NCI-H2107 (cell line): ENCODE measurements at regions not wholly inside any gene's neighbourhood (a gene's known extent, or its start where the extent isn't known, plus 50 kb on each side); places are given as distances from the start of the nearest gene placed in this dataset.

Source experiments
- DNase-seq: peaks from one replicate; lab custom pipeline; 2025; lab: John Stamatoyannopoulos, UW

DNA sequence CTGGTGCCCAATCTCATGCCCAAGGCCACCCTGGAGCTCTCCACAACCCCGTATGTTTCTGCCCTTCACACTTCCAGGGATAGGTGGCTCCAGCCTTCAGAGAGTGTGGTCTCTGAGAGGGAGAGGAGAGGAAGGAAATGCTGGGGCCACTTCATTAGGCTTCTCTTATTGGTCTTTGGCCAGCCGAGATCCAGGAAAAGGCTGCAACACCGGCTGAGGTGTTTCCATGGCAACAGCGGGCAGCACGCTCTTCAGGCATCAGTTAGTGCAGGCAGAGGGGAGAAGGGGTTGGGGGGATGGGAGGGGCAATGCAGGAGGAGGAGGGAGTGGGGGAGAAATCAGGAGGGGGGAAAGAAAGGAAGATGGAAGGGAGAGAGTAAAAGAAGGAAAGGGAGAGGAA, 275.1 kb upstream of the GJB5 start:
- DNase-seq, result no peak

DNA sequence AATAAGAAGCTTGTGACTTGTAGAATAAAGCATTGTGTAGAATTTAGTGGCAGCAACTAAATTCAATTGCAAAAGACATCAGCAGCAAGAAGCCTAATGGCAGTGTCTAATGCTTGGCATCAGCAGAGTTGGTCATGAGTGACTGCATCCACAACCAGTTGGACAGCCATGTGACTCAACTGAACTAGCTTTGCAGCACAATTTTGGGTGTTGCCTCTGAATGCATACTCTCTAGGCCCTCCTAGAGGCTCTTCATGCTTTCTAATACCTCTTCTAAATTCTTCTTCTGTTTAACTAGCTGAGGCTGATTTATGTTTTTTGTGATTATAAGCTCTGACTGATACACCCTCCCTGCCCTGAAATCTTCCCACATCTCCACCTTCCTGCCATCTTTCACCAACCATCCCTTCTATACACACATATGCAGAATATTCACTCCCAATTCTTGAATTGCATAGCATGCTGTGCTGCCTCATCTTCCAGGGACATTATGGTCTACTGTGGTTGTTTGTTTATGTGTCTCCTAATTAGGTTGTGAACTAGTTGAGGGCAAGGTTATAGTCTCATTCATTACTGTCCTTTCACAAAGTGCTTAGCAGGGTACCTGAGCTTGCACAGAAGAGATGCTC, 266.7 kb upstream of the GJB5 start:
- DNase-seq, result no peak

DNA sequence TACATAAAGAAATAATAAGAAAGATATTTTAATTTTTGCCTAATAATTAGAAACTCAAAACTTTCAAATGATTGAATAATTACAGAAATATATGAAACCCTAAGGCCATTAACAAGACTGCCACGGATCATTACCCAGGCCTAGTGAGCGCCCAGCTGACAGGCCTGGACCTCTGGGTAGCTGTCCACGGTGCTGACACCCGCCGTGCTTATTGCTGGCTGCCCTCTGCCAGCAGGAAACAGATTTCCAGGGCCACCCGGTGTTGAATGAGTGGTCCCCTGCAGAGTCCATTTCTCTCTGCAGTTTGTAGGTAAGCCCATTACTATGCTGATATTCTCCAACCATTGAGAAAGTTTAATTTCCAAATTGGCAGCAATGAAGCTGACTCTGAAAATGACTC, 254.4 kb upstream of the GJB5 start:
- DNase-seq, result no peak

DNA sequence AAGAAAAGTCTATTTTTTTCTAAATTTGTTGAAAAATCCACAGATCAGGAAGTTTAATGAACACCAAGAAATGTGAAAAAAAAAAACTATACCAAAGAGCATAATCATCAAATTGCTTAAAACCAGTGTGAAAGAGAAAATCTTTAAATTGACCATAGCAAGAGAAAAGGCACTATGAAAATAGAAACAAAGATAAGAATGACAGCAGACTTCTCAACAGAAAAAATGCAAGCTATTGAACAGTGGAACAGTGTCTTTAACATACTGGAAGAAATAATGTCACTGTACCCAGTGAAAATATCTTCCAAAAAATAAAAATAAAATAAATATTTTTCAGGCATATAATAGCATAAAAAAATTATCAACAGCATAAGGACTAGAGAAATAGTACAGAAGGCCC, 243.0 kb upstream of the GJB5 start:
- DNase-seq, result no peak

DNA sequence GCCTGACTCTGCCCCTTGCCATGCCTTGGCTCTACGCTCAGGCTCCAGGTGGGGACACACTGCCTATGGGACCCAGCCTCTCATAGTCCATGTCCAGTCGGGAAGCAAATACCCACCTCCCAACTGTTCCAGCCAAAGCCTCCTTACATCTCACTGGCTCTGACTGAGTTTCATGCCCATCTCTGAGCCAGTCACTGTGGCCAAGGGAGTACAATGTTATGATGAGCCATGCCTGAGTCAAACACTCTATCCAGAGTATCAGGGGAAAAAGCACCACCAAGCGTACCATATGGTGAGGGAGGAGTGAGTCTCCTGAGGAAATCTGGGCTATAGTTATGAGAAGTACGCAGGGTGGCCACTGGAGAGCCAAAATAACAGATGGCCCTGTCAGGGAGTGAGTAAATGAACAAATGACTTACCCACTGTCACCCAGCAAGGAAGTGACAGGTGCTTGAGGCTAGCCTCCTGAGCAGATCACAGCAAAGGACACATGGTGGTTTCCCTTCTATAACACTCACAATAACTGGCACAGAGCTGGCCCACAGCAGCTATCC, 236.6 kb upstream of the GJB5 start:
- DNase-seq, result no peak

DNA sequence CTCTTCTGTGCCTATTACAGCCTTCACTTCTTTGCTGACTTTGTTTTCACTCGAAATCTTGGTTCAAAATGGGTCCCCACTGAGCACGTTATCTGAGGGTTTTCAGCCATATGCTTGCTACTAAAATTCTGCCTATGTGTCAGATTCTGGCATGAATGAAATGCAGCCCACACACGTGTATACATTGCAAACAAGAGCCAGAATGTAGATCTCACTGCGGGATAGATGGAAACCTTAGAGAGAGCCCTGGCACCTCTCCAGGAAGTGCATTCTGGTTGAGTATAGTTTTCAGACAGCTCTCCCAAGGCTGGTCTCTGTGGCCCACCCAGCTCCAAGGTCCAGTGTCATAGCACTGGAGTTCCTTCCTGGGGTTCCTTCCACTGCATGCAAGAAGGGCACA, 234.7 kb upstream of the GJB5 start:
- no peak for DNase-seq

DNA sequence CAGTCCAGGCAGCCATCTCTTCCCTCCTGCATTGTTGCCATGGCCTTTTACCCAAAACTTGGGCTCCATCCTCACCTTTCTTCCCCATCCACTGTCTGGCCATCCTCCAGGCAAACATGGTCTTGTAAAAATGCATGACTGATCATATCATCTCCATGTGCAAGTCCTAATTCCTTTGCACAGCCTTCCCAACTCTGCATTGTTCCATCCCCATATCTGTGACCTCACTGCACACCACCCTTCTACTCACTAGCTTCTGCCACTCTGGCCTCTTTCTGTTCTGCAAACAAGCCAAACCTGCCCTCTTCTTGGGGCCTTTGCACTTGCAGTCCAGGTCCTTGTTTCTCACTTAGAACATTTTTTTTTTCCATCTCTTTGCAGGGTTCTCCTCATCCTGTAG, 230.1 kb upstream of the GJB5 start:
- no peak for DNase-seq

DNA sequence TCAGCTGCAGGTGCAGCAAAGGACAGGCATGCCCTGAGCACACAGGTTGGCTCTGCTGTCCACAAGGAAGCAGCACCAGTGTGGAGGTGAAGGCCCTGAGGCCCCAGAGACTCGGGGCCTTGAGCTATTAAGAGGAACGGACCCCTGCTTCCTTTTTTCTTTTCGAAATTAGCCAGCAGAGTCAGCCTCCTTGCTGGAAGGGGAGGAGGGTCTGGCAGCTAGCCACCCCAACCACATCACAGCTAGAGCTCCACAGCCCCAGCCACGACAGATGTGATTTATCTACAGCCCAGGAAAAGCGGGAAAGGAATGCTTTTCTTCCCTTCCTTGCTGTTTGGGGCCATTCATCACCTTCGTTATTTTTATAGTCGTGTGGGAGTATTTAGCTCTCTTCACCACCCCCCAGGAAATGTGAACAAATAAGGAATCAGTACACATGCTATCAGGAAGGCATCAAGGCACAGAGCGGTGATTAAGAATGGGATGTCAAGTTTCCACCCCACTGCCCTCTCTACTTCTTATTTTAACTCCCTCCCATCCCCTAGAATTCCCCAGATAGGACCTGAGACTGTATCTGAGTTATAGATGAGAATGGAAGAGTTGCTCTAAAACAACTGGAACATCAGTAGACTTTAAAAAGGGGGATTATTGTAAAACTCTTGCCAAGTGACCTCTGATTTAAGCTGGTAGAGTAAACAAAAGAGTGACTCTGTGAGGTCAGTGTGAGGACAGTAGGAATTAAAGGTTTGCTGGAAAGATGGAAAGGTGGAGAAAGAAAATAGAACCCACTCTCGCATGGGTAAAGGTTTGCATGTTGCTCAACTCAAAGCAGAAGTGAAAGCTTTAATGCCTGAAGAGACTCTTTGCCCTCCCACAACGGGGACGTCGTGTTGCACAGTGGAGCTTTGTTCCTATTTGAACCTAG, 224.7 kb upstream of the GJB5 start:
- DNase-seq, result no peak

DNA sequence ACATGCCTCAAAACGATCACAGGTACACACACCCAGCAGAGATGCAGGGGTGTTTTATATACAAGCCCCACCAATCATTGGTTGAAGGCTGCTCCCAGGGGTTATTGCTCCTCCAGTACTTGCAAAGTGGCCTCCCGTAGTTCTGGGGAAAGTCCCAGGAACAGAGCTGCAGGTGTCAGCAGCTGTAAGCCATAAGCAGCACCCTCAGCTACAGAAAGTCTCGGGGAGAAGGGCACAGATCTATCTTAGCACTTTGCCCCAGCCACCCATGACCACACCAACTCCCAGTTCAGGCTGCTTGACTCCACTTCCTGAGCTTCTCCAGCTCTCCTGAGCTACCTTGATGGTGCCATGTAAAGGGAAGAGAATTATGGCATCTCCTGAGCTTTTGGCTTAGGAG, 222.7 kb upstream of the GJB5 start:
- DNase-seq, result no peak

DNA sequence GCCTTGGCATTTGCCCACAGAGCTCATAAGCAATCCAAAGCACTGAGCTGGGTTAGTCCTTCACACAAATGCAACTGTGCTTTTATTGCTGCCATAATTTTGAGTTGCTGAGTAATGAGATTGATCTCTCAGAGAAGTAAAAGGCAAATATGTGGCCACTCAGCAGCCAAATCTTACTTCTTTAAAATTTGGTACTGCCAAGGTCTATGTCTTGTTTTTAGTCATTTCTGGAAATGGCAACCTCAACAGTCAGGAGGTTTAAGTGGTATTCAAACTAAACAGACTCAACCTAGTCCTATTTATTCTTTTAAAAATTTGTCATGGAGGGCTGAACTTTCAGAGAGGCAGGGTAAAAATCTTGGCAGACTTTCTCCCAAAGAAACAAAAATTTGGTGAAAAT, 216.4 kb upstream of the GJB5 start:
- DNase-seq, result no peak

DNA sequence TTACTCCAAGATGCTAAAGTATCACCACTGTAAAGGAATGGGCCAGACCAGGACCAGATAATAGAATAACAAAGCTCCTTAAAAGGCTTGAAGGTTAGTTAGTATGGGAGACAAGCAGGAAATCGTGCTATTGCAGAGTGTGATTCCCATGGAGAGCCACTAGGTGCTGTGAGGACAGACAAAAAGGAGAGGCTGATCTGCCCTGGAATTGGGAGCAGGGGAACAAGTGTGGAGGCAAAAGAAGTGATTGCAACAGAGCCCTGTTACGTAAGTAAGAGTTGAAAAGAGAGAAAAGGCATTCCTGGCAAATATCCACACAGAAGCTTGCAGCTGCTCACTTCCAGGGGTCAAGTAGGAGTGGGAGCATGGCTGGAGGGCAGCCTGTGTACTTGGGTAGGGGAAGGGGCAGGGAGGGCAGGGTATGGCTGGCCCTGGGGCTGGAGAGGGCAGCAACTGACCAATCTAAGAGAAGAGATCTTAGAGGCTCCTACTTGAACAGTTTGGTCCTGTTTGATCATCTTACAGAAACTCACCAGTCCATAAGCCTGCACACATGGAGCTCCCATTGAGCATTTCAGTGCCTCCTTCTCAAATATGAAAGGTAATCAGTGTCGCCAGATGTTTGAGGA, 207.7 kb upstream of the GJB5 start:
- no peak for DNase-seq

DNA sequence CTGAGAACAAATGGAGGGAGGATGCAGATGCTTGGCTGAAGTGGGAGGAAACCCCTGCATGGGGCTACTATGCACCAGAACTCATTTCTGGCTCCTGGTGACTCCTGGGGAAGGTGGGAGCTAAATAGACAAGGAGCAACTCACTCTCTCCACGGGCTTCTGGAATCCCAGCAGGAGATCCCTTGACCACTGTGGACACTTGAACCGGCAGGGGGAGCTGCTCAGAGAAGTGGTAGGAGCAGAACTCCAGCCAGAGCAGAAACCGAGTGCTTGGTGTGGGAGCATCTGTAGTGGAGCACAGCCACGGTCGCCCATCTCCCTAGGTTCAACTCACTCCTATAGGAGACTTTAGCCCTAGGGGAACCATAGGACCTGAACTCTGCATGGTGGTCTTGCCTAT, 205.6 kb upstream of the GJB5 start:
- no peak for DNase-seq

DNA sequence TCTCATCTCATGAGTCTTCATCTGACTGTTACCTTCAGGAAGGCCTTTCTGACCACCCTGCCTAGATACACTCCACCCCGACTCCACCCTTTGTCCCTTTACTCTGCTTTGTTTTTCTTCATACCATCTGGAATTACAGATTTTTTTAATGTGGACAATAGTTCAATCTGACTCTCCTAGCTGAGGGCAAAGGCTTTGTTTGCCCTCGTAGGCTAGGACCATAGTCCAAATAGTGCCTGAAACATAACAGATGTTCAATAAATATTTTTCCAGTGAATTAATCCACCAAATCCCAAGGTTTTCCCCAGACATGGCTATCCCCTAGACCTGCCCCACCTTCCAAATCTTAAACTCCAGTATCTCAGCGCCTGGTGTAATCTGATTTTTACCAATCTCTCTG, 176.5 kb upstream of the GJB5 start:
- no peak for DNase-seq

DNA sequence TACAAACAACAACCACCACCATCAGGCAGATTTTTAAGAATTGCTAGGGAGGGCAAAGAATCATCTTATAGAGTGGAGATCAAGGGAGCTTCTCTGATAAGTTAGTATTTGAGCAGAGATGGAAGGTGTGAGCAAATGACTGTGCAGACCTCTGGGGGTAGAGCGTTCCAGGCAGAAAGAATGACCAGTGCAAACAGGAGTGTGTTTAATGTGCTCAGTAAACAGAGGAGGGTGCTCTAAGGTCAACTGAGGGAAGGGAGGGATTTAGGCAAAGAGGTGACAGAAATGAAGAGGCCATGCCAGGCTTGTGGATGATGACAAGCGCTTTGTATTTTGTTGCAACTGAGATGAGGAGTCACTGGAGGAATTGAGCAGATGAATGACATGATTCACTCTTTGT, 172.5 kb upstream of the GJB5 start:
- DNase-seq, result no peak

DNA sequence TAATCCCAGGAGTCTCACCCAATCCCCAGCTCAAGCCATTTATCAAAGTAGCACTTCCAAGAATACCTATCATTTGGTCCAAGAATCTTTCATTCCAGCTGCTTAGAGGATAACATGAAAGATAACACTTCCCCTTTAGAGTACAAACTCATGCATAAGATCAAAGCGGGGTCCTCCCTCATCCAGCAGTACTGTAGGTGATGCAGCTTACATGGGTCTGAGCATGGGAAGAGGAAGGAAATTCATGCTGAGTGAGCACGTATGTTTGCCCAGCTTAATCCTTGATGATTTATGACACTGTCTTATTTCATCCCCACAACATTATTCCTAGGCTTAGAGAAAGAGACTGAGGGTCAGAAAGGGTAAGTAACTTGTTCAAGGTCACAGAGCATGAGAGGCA, 167.1 kb upstream of the GJB5 start:
- no peak for DNase-seq

DNA sequence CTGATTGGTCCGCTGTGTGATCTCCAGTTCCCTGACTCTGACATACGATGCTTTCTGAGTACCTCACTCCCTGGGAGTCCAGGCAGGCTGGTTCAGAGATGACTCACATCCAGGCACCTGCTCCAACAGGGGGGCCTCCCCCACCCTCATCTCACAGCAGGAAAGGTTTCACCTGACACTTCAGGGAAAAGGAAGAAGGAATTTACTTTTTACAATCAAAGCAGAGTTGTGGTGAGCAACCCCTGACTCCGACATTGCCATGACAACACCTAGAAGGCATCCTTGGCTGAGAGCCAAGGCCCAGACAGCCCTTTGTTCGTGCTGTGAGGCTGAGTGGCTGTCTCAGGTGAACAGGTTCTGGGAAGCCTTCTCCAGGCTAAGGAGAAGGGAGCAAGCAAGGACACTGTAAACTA, 164.6 kb upstream of the GJB5 start:
- DNase-seq, result peak; percentile 96

DNA sequence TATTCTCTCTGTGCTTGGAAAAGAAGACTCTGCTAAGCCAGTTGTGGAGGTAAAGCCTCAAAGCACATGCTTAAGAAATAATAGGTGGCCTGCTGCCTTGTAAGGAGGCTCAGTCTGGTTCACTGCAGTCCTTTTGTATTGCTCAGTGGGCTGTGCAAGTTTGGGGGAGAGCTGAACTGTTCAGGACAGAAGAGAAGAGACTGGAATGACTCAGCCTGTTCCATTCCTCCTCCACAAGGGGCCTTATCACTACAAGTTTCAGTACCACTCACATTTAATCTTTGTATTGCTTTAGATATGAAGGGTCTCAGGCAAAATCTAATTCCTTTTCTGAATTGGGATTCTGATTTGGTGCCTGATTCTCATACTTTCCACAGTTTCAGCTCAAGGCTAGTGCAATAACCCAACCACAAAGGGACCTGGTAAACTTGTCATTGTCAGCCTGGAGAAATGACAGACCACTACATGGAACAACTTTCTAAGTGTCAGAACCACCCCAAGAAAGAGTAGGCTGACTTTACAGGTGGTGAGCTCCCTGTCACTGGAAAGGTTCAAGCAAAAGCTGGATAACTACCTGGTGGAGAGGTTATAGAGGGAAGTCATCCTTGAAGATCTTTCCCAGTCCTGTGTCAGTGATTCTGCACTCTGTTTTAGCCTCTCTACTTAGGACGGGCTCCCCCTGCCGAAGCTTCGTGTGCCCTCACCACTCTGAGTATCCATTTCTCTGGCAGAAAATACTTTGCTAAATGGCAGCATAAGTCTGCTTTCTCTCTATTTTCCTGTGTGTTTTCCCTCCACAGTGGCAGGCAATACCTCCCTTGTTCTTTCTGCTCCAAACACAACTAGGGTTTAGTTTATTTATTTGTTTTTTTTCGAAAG, 162.9 kb upstream of the GJB5 start:
- no peak for DNase-seq

DNA sequence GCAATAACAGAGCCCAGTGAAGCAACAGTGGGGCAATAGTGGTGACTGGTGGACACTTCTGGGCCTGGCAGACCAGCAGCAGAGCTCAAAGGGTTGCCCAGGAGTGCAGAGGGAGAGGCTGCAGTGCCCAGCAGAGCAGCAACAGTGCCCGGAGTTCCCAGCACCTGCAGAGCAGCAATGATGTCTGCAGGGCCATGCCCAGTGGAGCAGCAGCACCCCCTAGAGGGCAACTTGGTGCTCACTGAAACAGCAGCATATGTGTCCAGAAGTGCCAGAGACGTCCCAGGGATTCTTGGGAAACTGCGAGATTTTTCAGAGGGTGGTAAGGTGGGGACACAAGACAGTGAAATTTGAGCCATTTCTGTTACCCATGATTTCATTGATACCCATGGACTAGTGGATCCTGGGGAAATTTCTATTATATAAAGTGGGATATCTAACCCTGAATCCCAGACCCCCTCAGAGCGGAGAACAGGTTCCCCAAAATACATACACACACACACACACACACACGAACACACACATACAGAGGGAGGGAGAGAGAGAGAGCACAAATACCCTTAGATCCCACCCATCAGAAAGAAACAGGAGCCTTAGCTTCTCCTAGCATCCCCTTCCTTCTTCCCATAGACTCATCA, 156.9 kb upstream of the GJB5 start:
- DNase-seq, result peak; percentile 64

DNA sequence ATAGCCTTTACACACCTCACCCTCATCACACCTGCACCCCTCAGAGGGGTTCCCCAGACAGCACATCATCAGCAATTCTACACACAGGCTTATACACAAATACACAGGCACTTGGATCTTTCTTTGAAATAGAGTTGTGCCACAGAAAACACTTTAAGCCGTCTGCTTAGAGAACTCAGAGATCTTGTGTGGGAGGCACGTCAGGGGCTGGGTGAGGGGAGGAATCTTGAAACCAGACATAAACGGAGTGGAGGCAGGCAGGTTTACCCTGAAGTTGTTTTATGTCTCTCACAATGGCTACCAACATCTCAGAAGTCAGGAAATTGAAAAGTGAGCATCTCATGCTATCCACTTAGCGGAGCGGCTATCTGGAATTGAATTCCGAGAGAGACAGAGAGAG, 151.9 kb upstream of the GJB5 start:
- no peak for DNase-seq

DNA sequence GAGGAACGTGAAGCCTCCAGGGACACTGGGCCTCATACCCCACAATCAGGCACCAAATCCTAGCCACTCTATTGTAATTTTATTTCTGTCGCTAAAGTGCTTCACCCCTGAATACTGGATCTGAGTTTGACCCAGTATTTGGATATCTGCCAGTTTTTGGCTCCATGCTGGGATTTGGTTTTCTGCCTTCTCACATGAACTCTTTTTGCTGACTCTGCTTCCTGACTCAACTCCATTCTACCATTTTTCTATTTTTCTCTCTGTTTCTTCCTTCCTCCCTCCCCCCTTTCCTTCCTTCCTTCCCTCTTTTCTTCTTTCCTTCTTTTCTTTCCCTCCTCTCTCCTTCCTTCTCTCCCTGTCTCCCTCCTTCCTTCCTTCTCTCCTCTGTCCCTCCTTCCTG, 151.3 kb upstream of the GJB5 start:
- DNase-seq, result no peak

DNA sequence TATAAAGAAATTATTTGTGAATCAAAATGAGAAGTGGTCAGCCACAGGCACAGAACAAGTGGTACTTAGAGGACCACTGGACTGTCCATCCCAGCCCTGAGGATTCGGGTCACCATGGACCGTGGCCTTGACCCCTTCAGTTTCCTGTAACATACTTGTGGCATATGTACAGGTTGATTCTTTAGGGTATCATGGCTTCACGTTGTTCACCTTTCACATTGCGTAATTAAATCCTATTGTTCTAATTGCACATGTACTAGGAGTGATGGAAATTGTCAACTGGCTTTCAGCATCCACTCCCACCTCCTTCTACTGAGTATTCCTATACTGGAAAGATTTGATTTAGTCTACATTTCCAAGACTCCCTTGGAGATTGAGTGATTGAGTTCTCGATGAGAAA, 148.3 kb upstream of the GJB5 start:
- DNase-seq, result no peak

DNA sequence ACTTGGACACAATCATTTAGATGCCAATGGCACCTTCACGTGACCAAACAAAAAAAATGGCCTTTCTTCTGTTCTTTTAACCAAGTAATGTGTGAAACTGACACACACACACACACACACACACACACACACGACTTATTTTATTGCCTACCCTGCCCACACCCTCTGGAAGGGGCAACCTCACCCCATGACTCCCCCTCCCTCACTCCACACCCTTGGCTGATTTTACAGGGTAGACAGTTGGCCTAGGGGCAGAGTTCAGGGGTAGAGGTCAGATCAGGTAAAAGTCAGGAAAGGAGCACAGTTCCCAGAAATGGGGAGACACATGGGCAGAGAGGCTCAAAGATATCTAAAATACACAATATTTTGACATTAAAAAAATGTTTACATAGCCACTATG, 144.8 kb upstream of the GJB5 start:
- no peak for DNase-seq
